ENCODE measurements at regions not wholly inside any gene's neighbourhood (a gene's known extent, or its start where the extent isn't known, plus 50 kb on each side); places are given as distances from the start of the nearest gene placed in this dataset.

GRCh38 chr3:127417709-127418559 is 130.1 kb upstream of the PRR20G start:
- TF ChIP-seq CTCF (conservative IDR thresholded peaks at IDR 0.05; ENCODE audit: low read depth, low read length), result no peak
- TF ChIP-seq POLR2A (IDR thresholded peaks at IDR 0.05; ENCODE audit: low read depth, low read length), result no peak
- no peak for TF ChIP-seq CHD1 (IDR thresholded peaks at IDR 0.05; ENCODE audit: low read depth, low read length)

All from IMR-90 (cell line).